HUES48 (cell line): ENCODE measurements at regions not wholly inside any gene's neighbourhood (a gene's known extent, or its start where the extent isn't known, plus 50 kb on each side); places are given as distances from the start of the nearest gene placed in this dataset.
"Not testable (repeated sequence)": the region's sequence is repeated elsewhere in the genome, so short reads cannot be mapped to it uniquely, and the experiment has no call there.

Experiments
- H3K27ac ChIP-seq: one replicate; pipeline ENCODE4 v1.7.0; 2013; ENCODE audit warnings: low read depth, low read length, inconsistent platforms
- H3K27me3 ChIP-seq: 2 replicates; pipeline ENCODE4 v1.6.1; 2013; ENCODE audit warnings: mild to moderate bottlenecking, low read length; ENCODE audit not compliant: control insufficient read depth, insufficient read depth
- H3K36me3 ChIP-seq: 2 replicates; pipeline ENCODE4 v1.6.1; 2013; ENCODE audit warnings: low read length; ENCODE audit not compliant: control insufficient read depth, insufficient read depth
- H3K4me1 ChIP-seq: 2 replicates; pipeline ENCODE4 v1.6.1; 2013; ENCODE audit warnings: mild to moderate bottlenecking, low read length; ENCODE audit not compliant: control insufficient read depth, insufficient read depth
- H3K4me3 ChIP-seq: 2 replicates; pipeline ENCODE4 v1.5.1; 2013; ENCODE audit warnings: mild to moderate bottlenecking, low read depth, low read length
- H3K9ac ChIP-seq: 2 replicates; pipeline ENCODE4 v1.6.1; 2013; ENCODE audit warnings: mild to moderate bottlenecking, low read depth, low read length, moderate library complexity
- H3K9me3 ChIP-seq: 2 replicates; pipeline ENCODE4 v1.6.1; 2013; ENCODE audit warnings: low read length; ENCODE audit not compliant: control insufficient read depth, insufficient read depth

GRCh38 chr6:113067612-113068275, 720.6 kb downstream of the RFPL4B start:
- H3K4me3 ChIP-seq = no peak overlapping the region
- no peaks in the 10 kb centered on the region for H3K36me3 ChIP-seq
- H3K9ac ChIP-seq = no peak overlapping the region
- no peaks in the 10 kb centered on the region for H3K9me3 ChIP-seq
- H3K27me3 ChIP-seq = no peaks in the 10 kb centered on the region
- no peak overlapping the region for H3K27ac ChIP-seq
- H3K4me1 ChIP-seq = peaks cover 14% of the 10 kb centered on the region

- no peak overlapping the region for H3K9ac ChIP-seq
- peaks cover 14% of the 10 kb centered on the region for H3K4me1 ChIP-seq
- H3K27me3 ChIP-seq = no peaks in the 10 kb centered on the region
- no peak overlapping the region for H3K4me3 ChIP-seq
- no peaks in the 10 kb centered on the region for H3K9me3 ChIP-seq
- no peaks in the 10 kb centered on the region for H3K36me3 ChIP-seq
- H3K27ac ChIP-seq = no peak overlapping the region
These were observed 721.4 kb downstream of the RFPL4B start for GRCh38 chr6:113068570-113068969.

- not testable (repeated sequence) for H3K27me3 ChIP-seq, H3K27ac ChIP-seq, H3K4me1 ChIP-seq, H3K9ac ChIP-seq, H3K9me3 ChIP-seq, H3K36me3 ChIP-seq, H3K4me3 ChIP-seq
These were observed 723.6 kb downstream of the RFPL4B start for GRCh38 chr6:113070681-113071080.

- H3K9ac ChIP-seq = no peak overlapping the region
- H3K27ac ChIP-seq = no peak overlapping the region
- H3K4me3 ChIP-seq = no peak overlapping the region
- H3K9me3 ChIP-seq = no peaks in the 10 kb centered on the region
- H3K27me3 ChIP-seq = no peaks in the 10 kb centered on the region
- no peaks in the 10 kb centered on the region for H3K4me1 ChIP-seq
- H3K36me3 ChIP-seq = no peaks in the 10 kb centered on the region
These were observed 726.6 kb downstream of the RFPL4B start for GRCh38 chr6:113073611-113074191.

- H3K9ac ChIP-seq = no peak overlapping the region
- H3K4me1 ChIP-seq = no peaks in the 10 kb centered on the region
- H3K36me3 ChIP-seq = no peaks in the 10 kb centered on the region
- H3K9me3 ChIP-seq = no peaks in the 10 kb centered on the region
- H3K27me3 ChIP-seq = no peaks in the 10 kb centered on the region
- no peak overlapping the region for H3K4me3 ChIP-seq
- no peak overlapping the region for H3K27ac ChIP-seq
These were observed 729.0 kb downstream of the RFPL4B start for GRCh38 chr6:113076116-113076515.

- Histone ChIP-seq H3K4me1 (no peaks in the 10 kb centered on the region), H3K9me3 (no peaks in the 10 kb centered on the region), H3K36me3 (no peaks in the 10 kb centered on the region), H3K9ac (no peak overlapping the region), H3K4me3 (no peak overlapping the region), H3K27ac (no peak overlapping the region), H3K27me3 (no peaks in the 10 kb centered on the region)
These were observed 729.7 kb downstream of the RFPL4B start for GRCh38 chr6:113076816-113077215.

- Histone ChIP-seq H3K36me3 (no peaks in the 10 kb centered on the region), H3K9ac (no peak overlapping the region), H3K4me1 (no peaks in the 10 kb centered on the region), H3K4me3 (no peak overlapping the region), H3K9me3 (no peaks in the 10 kb centered on the region), H3K27ac (no peak overlapping the region), H3K27me3 (no peaks in the 10 kb centered on the region)
These were observed 730.7 kb downstream of the RFPL4B start for GRCh38 chr6:113077794-113078193.

GRCh38 chr6:113078791-113079190, 731.7 kb downstream of the RFPL4B start:
- H3K9me3 ChIP-seq = no peaks in the 10 kb centered on the region
- H3K9ac ChIP-seq = no peak overlapping the region

GRCh38 chr6:113082745-113083144, 735.6 kb downstream of the RFPL4B start:
- Histone ChIP-seq H3K4me1 (no peaks in the 10 kb centered on the region), H3K9me3 (no peaks in the 10 kb centered on the region), H3K27ac (no peak overlapping the region), H3K27me3 (no peaks in the 10 kb centered on the region), H3K4me3 (no peak overlapping the region), H3K9ac (no peak overlapping the region), H3K36me3 (no peaks in the 10 kb centered on the region)

More at GRCh38 chr6:113078791-113079190, 731.7 kb downstream of the RFPL4B start:
- no peaks in the 10 kb centered on the region for H3K27me3 ChIP-seq
- no peak overlapping the region for H3K4me3 ChIP-seq
- no peaks in the 10 kb centered on the region for H3K36me3 ChIP-seq
- no peak overlapping the region for H3K27ac ChIP-seq
- H3K4me1 ChIP-seq = no peaks in the 10 kb centered on the region

GRCh38 chr6:113083947-113084346, 736.8 kb downstream of the RFPL4B start:
- no peaks in the 10 kb centered on the region for H3K4me1 ChIP-seq
- no peak overlapping the region for H3K9ac ChIP-seq

GRCh38 chr6:113089056-113089455, 741.9 kb downstream of the RFPL4B start:
- H3K4me1 ChIP-seq = no peaks in the 10 kb centered on the region
- H3K27ac ChIP-seq = no peak overlapping the region
- H3K9me3 ChIP-seq = no peaks in the 10 kb centered on the region
- no peaks in the 10 kb centered on the region for H3K36me3 ChIP-seq
- no peak overlapping the region for H3K4me3 ChIP-seq
- H3K27me3 ChIP-seq = no peaks in the 10 kb centered on the region
- H3K9ac ChIP-seq = no peak overlapping the region

More at GRCh38 chr6:113083947-113084346, 736.8 kb downstream of the RFPL4B start:
- H3K27ac ChIP-seq = no peak overlapping the region
- no peak overlapping the region for H3K4me3 ChIP-seq
- no peaks in the 10 kb centered on the region for H3K36me3 ChIP-seq
- H3K27me3 ChIP-seq = no peaks in the 10 kb centered on the region
- H3K9me3 ChIP-seq = no peaks in the 10 kb centered on the region
